Mucosa of rectum (tissue), 2 donors: ENCODE measurements at regions not wholly inside any gene's neighbourhood (a gene's known extent, or its start where the extent isn't known, plus 50 kb on each side); places are given as distances from the start of the nearest gene placed in this dataset.

Experiments used
- H3K27ac ChIP-seq, 2 donors: one replicate each; pipeline ENCODE4 v1.7.0; 2013; ENCODE audit warnings: inconsistent platforms in 2 of 2, low read depth in 2 of 2, low read length in 2 of 2
- H3K27me3 ChIP-seq, 2 donors: one replicate each; pipeline ENCODE4 v1.7.0; 2013; ENCODE audit warnings: low read length in 2 of 2; ENCODE audit not compliant: control insufficient read depth in 2 of 2, insufficient read depth in 2 of 2
- H3K36me3 ChIP-seq, 2 donors: one replicate each; pipeline ENCODE4 v1.7.0; 2013; ENCODE audit warnings: low read length in 2 of 2; ENCODE audit not compliant: control insufficient read depth in 2 of 2, insufficient read depth in 2 of 2
- H3K4me1 ChIP-seq, 2 donors: one replicate each; pipeline ENCODE4 v1.7.0; 2013; ENCODE audit warnings: low read length in 2 of 2, mild to moderate bottlenecking in 1 of 2; ENCODE audit not compliant: control insufficient read depth in 2 of 2, insufficient read depth in 2 of 2
- H3K4me3 ChIP-seq, 2 donors: one replicate each; pipeline ENCODE4 v1.7.0; 2013; ENCODE audit warnings: low read length in 2 of 2
- H3K9ac ChIP-seq, 2 donors: one replicate each; pipeline ENCODE4 v1.7.0; 2013; ENCODE audit warnings: low read length in 2 of 2, low read depth in 1 of 2, mild to moderate bottlenecking in 1 of 2
- H3K9me3 ChIP-seq, 2 donors: one replicate each; pipeline ENCODE4 v1.7.0; 2013; ENCODE audit warnings: low read length in 2 of 2; ENCODE audit not compliant: control insufficient read depth in 2 of 2
- donor health status: healthy.
- donor health status: Normal muscosa, but diverticular disease.

DNA sequence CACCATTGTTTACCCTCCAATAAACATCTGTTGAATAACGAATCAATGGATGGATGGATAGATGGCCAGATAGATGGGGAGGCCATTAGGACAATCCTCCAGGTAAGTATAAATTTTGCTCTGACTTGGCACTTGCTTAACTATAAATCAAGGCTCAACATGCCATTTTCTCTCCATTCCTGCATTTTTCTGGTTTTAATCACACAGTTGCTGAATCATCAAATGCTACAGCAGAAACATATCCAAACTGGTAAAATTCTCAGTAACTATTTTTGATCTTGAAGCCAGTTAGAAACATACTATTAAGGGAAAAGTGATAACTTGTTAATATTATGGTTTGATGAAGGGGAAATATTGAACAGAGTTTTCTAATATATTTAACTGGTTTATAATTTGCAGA, 71.5 kb upstream of the MTAP start:
- Histone ChIP-seq H3K4me3 (no peak overlapping the region), H3K4me1 (no peaks in the 10 kb centered on the region)

DNA sequence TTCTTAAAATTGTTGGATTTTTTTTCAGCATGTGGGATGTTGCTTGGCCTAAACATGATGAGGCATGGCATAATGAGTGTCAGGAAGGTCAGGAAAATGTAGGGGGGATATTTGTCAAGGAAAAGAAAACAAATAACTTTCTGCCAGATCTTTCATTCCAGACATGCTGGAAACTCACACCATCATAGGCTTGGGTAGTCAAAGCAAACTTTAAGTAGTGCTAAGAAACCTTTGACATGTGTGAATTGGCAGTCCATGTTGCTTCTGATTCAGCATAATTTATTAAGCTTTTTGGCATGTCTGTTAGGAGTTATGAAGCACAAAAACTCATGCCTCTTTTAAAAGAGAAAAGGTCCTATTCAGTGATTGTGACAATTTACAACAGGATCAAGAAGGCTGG, 61.3 kb upstream of the MTAP start:
- no peaks in the 10 kb centered on the region for H3K27me3 ChIP-seq
- H3K36me3 ChIP-seq = no peaks in the 10 kb centered on the region
- no peak overlapping the region for H3K4me3 ChIP-seq
- H3K4me1 ChIP-seq = no peaks in the 10 kb centered on the region
- H3K9me3 ChIP-seq = no peaks in the 10 kb centered on the region
- H3K27ac ChIP-seq = no peak overlapping the region
- no peak overlapping the region for H3K9ac ChIP-seq

More for the DNA sequence above, 71.5 kb upstream of the MTAP start:
- Histone ChIP-seq H3K9ac (no peak overlapping the region), H3K27me3 (no peaks in the 10 kb centered on the region), H3K36me3 (no peaks in the 10 kb centered on the region), H3K27ac (no peak overlapping the region), H3K9me3 (no peaks in the 10 kb centered on the region)

DNA sequence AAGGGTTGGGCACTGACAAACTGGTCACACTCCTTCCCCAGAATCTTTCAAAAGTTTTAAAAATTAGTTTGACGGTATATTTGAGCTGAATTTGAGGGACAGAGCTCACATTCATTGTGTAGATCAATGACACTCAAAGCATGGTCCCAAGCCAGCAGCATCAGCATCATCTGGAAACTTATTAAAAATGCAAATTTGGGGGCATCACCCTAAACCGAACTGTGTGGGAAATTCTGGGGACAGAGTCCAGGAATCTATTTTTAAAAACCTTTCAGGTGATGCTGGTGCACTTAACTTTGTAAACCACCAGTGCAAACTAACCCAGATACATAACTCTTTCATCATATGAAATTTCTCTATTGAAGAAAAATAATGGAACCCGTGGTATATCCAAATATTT, 58.1 kb upstream of the MTAP start:
- no peaks in the 10 kb centered on the region for H3K9me3 ChIP-seq
- no peaks in the 10 kb centered on the region for H3K36me3 ChIP-seq
- no peaks in the 10 kb centered on the region for H3K27me3 ChIP-seq
- H3K4me3 ChIP-seq = no peak overlapping the region
- no peak overlapping the region for H3K27ac ChIP-seq
- no peaks in the 10 kb centered on the region for H3K4me1 ChIP-seq
- H3K9ac ChIP-seq = no peak overlapping the region

DNA sequence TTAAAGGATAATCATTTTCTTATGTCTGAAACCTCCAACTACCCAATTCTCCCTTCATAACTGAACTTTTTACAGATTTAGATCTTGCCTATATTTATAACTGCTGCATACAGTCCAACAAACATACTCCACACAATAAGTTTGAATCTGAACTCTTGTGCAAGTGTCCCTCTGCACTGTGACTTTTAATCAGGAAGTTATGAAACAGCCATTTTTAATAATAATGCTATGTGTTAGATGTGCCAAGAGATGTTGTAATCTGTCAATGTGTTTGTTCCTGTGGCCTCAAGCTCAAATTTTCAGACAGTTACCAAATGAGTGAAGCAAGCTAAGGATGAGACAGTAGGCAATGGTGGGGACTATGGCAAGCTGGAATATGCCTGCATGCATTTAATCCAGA, 57.6 kb upstream of the MTAP start:
- Histone ChIP-seq H3K9ac (no peak overlapping the region), H3K9me3 (no peaks in the 10 kb centered on the region), H3K4me3 (no peak overlapping the region), H3K4me1 (no peaks in the 10 kb centered on the region), H3K27me3 (no peaks in the 10 kb centered on the region), H3K36me3 (no peaks in the 10 kb centered on the region), H3K27ac (no peak overlapping the region)

DNA sequence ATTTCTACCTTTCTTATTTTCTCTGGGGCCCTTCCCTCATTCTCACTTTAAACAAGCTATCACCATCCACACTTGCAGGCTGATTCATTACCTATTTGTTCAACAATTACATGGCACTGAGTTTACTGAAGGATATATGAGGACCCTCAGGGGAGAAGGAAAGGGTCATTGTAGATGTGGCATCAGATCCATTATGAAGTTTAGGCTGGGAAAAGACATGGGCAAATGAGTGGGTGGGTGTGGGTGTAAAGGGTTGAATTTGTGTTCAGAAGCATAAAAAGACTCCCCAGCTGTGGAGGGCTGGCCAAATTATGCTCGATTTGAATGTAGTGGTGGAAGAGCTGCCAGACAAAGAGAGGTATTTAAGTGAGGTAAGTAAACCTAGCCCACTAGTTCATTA, 55.9 kb upstream of the MTAP start:
- H3K9ac ChIP-seq = no peak overlapping the region
- H3K36me3 ChIP-seq = no peaks in the 10 kb centered on the region
- H3K4me1 ChIP-seq = no peaks in the 10 kb centered on the region
- no peaks in the 10 kb centered on the region for H3K27me3 ChIP-seq
- H3K27ac ChIP-seq = no peak overlapping the region
- H3K9me3 ChIP-seq = no peaks in the 10 kb centered on the region
- H3K4me3 ChIP-seq = no peak overlapping the region

DNA sequence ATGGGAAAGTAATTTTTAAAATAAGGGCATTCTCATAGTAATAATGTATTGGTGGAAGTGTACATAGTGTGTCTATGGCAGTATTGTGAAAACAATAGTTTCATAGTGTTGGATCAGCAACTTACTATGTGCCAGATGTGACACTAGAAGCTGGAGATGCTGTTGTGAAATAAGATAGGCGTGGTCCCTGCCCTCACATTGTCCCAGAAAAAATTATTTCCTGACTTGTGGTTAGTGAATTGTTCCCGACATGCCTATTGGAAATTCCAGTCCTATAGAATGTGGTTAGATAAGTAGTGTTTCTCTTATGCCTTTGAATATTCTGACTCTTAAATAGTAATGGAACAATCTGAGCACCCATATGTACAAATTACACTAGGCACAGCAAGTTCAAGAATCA, 55.3 kb upstream of the MTAP start:
- no peak overlapping the region for H3K4me3 ChIP-seq
- H3K36me3 ChIP-seq = no peaks in the 10 kb centered on the region
- H3K9me3 ChIP-seq = no peaks in the 10 kb centered on the region
- no peaks in the 10 kb centered on the region for H3K4me1 ChIP-seq
- no peak overlapping the region for H3K9ac ChIP-seq
- no peak overlapping the region for H3K27ac ChIP-seq
- H3K27me3 ChIP-seq = no peaks in the 10 kb centered on the region

DNA sequence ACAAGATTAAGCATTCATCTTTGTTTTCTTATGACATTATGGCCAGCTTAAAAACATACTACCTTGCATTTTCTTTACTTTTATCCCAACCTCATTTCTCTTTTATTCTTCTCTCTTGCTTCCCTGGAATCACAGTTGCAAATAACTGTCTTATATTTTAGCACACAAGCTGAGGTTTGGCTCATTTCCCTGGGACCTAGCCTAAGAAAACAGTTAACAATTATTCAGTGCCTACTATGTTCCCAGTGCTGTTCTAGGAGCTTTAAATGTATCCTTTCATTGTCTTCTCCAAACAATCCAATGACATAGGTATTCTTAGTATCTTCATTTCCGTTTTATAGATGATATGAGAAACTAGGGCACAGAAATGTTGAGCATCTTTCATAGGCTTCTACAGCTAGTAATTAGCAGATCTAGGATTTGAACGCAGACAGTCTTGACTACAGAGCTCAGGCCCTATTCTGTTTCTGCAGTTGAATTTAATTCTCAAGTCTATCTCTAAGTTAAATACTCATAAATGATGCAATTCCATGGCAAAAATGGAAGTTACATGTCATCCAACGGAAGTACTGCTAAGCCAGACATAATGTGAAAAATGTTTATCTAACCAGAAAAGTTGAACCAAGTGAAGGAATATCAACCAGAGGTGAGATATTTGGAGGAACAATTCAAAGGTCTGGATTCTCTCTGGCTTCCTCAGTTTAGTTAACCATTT, 52.3 kb upstream of the MTAP start:
- Histone ChIP-seq H3K27ac (no peak overlapping the region), H3K9ac (no peak overlapping the region), H3K36me3 (no peaks in the 10 kb centered on the region), H3K4me3 (no peak overlapping the region), H3K27me3 (no peaks in the 10 kb centered on the region), H3K9me3 (no peaks in the 10 kb centered on the region), H3K4me1 (no peaks in the 10 kb centered on the region)

DNA sequence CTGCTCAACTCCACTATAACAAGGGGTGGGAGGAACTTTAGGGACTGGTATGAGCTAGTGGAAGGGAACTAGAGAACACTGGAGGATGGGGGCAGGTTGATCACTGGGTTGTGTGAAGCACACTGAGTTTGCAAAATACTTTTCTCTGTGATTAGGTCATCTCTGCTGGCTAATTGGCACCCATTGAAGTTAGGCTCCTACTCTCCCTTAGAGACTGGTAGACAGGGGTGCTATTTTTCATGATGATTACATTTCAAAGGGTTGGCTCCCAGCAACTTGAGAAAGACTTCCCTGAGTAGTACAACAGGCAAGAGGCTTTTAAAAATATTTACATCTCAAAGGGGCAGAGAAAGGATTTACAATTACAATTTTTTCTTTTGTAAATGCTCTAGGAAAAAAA, 50.4 kb upstream of the MTAP start:
- Histone ChIP-seq H3K27ac (no peak overlapping the region), H3K36me3 (no peaks in the 10 kb centered on the region), H3K4me3 (no peak overlapping the region), H3K4me1 (no peaks in the 10 kb centered on the region), H3K9ac (no peak overlapping the region), H3K27me3 (no peaks in the 10 kb centered on the region), H3K9me3 (no peaks in the 10 kb centered on the region)
